ENCODE measurements at regions not wholly inside any gene's neighbourhood (a gene's known extent, or its start where the extent isn't known, plus 50 kb on each side); places are given as distances from the start of the nearest gene placed in this dataset.

DNA sequence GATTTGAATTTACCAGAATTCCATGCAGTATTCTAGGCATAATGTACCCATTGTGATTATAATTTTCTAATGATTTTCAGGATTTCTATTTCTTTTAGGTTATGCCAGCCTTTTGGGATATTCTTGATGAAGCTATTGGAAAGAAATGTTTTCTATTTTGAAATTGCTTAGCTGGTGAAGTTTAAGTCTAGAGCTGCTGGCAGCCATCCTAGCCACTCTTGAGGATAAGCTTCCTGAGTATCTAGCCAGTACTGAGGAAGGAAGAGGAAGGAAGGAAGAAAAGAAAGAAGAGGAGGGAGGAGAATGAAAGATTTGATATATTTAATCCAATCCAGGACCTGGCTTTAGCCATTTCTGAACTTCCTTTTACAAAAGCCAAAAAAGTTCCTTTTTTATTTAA is 142.1 kb upstream of the DAB2 start:
- H3K36me3 ChIP-seq (ENCODE audit: insufficient read depth, low read length) = no peaks in the 10 kb centered on the region

DNA sequence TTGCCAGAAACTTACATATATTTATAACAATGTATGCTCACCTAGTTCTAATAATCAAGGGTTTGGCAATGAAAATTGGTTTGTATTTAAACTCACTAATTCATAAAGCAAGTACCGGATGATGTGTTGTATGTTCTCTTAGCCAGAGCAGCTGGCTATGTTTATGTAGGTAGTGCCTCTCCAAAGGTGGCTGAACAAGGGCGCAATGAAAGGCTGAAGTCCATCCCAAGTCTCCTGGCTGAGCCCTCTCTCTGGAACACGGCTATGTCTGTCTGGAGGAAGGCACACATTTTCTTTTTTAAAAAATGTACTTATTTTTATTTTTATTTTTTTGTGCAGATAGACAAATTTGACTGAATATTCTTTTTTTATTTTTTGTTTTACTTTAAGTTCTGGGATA is 141.2 kb upstream of the DAB2 start:
- Histone ChIP-seq H3K4me1 (ENCODE audit: insufficient read depth, low read length) (no peaks in the 10 kb centered on the region), H3K4me3 (ENCODE audit: low read length) (no peak overlapping the region), H3K9me3 (ENCODE audit: insufficient read depth, low read depth, low read length) (no peaks in the 10 kb centered on the region), H3K36me3 (ENCODE audit: insufficient read depth, low read length) (no peaks in the 10 kb centered on the region), H3K27me3 (ENCODE audit: insufficient read depth, low read length) (no peaks in the 10 kb centered on the region), H3K27ac (ENCODE audit: low read depth, low read length) (no peak overlapping the region), H3K9ac (ENCODE audit: low read depth, low read length) (no peak overlapping the region)
- 86% methylated on average over 3 of the region's 3 CpGs for whole genome bisulfite sequencing

More for the DNA sequence above, 142.1 kb upstream of the DAB2 start:
- Histone ChIP-seq H3K4me3 (ENCODE audit: low read length) (no peak overlapping the region), H3K27me3 (ENCODE audit: insufficient read depth, low read length) (no peaks in the 10 kb centered on the region), H3K4me1 (ENCODE audit: insufficient read depth, low read length) (no peaks in the 10 kb centered on the region), H3K27ac (ENCODE audit: low read depth, low read length) (no peak overlapping the region), H3K9me3 (ENCODE audit: insufficient read depth, low read depth, low read length) (no peaks in the 10 kb centered on the region), H3K9ac (ENCODE audit: low read depth, low read length) (no peak overlapping the region)

DNA sequence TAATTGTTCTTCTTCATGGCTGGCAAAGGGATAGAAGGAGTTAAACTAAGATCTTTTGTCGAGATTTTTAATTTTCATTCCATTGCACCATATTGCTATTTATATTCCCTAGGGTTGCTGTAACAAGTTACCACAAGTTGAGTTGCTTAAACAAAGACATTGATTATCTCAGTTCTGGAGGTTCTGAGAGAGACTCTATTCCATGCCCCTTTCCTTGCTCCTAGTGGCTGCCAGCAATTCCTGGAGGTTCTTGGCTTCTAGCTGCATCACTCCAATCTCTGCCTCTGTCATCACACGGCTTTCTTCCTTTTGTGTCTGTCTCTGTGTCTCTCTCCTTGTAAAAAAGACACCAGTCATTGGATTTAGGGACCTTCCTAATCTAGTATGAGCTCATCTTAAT is 136.6 kb upstream of the DAB2 start:
- Histone ChIP-seq H3K9me3 (ENCODE audit: insufficient read depth, low read depth, low read length) (no peaks in the 10 kb centered on the region), H3K4me1 (ENCODE audit: insufficient read depth, low read length) (no peaks in the 10 kb centered on the region), H3K27ac (ENCODE audit: low read depth, low read length) (no peak overlapping the region), H3K27me3 (ENCODE audit: insufficient read depth, low read length) (no peaks in the 10 kb centered on the region), H3K4me3 (ENCODE audit: low read length) (no peak overlapping the region), H3K36me3 (ENCODE audit: insufficient read depth, low read length) (no peaks in the 10 kb centered on the region), H3K9ac (ENCODE audit: low read depth, low read length) (no peak overlapping the region)
- WGBS = 71% methylated on average over 2 of the region's 2 CpGs

DNA sequence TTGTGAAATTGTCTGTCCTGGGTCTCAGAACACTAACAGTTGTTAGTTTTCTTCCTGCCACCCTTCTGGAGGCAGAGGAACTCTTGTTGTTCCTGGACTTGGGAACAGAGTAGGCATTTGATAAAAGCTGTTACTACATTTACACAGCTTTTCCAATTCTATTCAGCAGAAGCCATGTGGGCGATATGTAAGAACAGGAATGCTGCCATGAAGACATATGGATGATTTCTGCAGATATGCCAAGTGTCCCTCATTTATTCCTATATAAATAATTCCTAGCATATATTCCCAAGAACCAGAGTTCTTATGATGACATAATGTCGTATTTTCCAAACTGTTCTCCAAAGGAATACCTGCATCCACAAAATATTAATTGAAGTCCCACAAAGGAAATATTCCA is 135.9 kb upstream of the DAB2 start:
- no peaks in the 10 kb centered on the region for H3K27me3 ChIP-seq (ENCODE audit: insufficient read depth, low read length)
- no peak overlapping the region for H3K9ac ChIP-seq (ENCODE audit: low read depth, low read length)
- no peaks in the 10 kb centered on the region for H3K36me3 ChIP-seq (ENCODE audit: insufficient read depth, low read length)
- no peak overlapping the region for H3K27ac ChIP-seq (ENCODE audit: low read depth, low read length)
- H3K4me3 ChIP-seq (ENCODE audit: low read length) = no peak overlapping the region
- H3K9me3 ChIP-seq (ENCODE audit: insufficient read depth, low read depth, low read length) = no peaks in the 10 kb centered on the region
- WGBS = 92% methylated on average over 2 of the region's 2 CpGs
- H3K4me1 ChIP-seq (ENCODE audit: insufficient read depth, low read length) = no peaks in the 10 kb centered on the region

DNA sequence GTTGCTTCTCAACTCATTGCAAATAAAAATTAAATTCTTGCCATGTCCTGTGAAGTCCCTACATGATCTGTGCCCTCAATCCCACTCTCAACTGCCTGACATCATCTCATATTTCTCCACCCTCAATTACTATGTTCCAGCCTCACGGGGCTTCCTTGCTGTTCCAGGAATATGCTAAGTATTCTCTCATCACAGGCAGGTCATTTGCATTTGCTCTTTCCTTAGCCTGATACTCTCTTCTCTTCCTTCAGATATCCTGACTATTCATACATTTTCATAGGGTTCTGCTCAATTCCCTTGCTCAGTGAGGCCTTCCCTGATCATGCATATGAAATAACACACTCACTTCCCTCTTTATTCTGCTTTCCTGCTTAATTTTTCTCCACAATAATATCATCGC is 135.1 kb upstream of the DAB2 start:
- Histone ChIP-seq H3K27me3 (ENCODE audit: insufficient read depth, low read length) (no peaks in the 10 kb centered on the region), H3K36me3 (ENCODE audit: insufficient read depth, low read length) (no peaks in the 10 kb centered on the region), H3K4me3 (ENCODE audit: low read length) (no peak overlapping the region), H3K27ac (ENCODE audit: low read depth, low read length) (no peak overlapping the region), H3K4me1 (ENCODE audit: insufficient read depth, low read length) (no peaks in the 10 kb centered on the region), H3K9me3 (ENCODE audit: insufficient read depth, low read depth, low read length) (no peaks in the 10 kb centered on the region), H3K9ac (ENCODE audit: low read depth, low read length) (no peak overlapping the region)
- 83% methylated on average over 2 of the region's 2 CpGs for WGBS

DNA sequence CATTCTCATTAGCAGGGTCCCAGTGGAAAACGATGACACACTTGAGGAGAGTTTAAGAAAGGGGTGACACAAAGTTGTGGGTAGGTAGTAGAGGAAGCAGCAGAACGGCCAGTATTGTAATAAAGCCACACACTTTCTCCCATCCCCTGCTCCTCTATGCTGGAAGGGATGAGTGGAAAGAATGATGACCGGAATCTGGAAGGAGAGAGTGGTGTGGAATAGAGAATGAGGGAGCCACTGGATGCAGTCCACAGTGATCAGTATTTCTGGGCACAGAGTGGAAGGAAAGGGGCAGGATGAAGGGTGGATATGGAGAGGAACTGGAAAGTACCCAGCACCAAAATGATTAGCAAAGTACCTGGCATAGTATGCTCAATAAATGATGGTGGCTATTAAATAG is 133.8 kb upstream of the DAB2 start:
- WGBS = 88% methylated on average over 2 of the region's 3 CpGs
- Histone ChIP-seq H3K9me3 (ENCODE audit: insufficient read depth, low read depth, low read length) (no peaks in the 10 kb centered on the region), H3K4me1 (ENCODE audit: insufficient read depth, low read length) (no peaks in the 10 kb centered on the region), H3K4me3 (ENCODE audit: low read length) (no peak overlapping the region), H3K27ac (ENCODE audit: low read depth, low read length) (no peak overlapping the region), H3K9ac (ENCODE audit: low read depth, low read length) (no peak overlapping the region), H3K36me3 (ENCODE audit: insufficient read depth, low read length) (no peaks in the 10 kb centered on the region), H3K27me3 (ENCODE audit: insufficient read depth, low read length) (no peaks in the 10 kb centered on the region)

DNA sequence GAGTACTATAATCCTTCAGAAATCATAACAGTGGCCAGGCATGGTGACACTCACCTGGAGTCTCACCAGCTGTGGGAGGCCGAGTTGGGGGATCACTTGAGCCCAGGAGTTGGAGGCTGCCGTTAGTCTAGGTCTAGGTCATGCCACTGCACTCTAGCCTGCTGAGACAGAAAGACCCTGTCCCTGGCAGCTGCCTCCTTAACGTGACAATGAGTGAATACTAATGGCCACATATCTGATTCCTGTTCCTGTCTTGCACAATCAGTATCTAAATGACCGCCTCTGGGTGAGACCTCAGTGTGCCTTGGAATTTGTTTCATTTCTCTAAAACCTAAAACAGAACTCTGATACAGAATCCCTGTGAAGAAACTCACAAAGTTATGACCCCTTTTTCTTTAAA is 131.0 kb upstream of the DAB2 start:
- no peaks in the 10 kb centered on the region for H3K9me3 ChIP-seq (ENCODE audit: insufficient read depth, low read depth, low read length)
- WGBS = 90% methylated on average over 4 of the region's 4 CpGs
- no peaks in the 10 kb centered on the region for H3K27me3 ChIP-seq (ENCODE audit: insufficient read depth, low read length)

DNA sequence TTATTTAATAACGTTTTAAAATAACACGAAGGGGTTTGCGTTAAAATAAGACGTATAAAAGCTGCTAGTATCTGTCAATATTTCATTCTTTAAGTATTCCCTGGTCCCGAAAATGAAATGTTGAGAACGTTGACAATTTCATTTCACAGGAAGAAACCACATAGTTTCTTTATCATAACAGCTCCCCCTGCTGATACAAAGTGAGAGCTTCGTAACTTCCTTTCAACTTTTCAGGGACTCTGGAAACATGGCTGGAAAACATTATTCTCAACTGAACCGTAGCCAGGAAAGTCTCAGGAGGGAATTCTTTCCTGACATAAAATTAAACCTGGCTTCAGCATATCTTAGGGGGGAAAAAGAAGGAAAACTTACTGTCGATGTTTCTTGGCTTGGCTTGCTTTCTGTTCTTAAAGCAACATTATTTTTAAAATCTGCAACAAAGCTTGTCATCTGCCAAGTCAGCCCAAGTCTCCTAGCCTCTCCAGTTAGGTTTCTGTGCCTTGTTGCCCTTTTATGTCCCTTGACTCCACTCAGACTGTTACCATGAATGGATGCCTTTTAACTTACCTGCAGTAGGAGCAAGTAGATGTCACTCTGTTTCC is 122.9 kb upstream of the DAB2 start:
- H3K9ac ChIP-seq (ENCODE audit: low read depth, low read length) = no peak overlapping the region
- H3K4me3 ChIP-seq (ENCODE audit: low read length) = no peak overlapping the region
- no peaks in the 10 kb centered on the region for H3K36me3 ChIP-seq (ENCODE audit: insufficient read depth, low read length)
- H3K9me3 ChIP-seq (ENCODE audit: insufficient read depth, low read depth, low read length) = no peaks in the 10 kb centered on the region
- H3K27me3 ChIP-seq (ENCODE audit: insufficient read depth, low read length) = no peaks in the 10 kb centered on the region
- no peak overlapping the region for H3K27ac ChIP-seq (ENCODE audit: low read depth, low read length)
- no peaks in the 10 kb centered on the region for H3K4me1 ChIP-seq (ENCODE audit: insufficient read depth, low read length)
- WGBS = 43% methylated on average over 8 of the region's 9 CpGs

More for the DNA sequence above, 131.0 kb upstream of the DAB2 start:
- no peaks in the 10 kb centered on the region for H3K36me3 ChIP-seq (ENCODE audit: insufficient read depth, low read length)
- no peak overlapping the region for H3K27ac ChIP-seq (ENCODE audit: low read depth, low read length)
- H3K4me1 ChIP-seq (ENCODE audit: insufficient read depth, low read length) = no peaks in the 10 kb centered on the region
- no peak overlapping the region for H3K4me3 ChIP-seq (ENCODE audit: low read length)
- no peak overlapping the region for H3K9ac ChIP-seq (ENCODE audit: low read depth, low read length)

DNA sequence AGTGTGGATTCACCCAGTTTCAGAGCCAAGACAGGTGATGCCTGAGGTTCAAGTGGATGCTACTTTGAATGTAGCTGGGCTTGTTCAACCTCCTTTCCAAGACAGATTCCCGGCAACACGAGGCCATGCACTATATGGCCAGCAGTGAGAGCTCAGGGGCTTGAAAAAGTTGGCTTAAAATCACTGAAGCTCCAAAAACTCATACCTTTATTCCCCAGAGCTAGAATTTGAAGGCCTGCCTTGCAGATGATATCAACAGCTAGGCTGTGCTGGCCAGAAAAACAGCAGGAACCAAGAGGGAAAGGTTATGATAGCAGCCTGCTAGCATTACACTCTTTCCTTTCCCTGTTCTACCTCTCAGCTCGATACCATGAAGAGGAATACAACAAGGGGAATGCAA is 120.2 kb upstream of the DAB2 start:
- H3K4me1 ChIP-seq (ENCODE audit: insufficient read depth, low read length) = no peaks in the 10 kb centered on the region
- no peak overlapping the region for H3K9ac ChIP-seq (ENCODE audit: low read depth, low read length)
- H3K27ac ChIP-seq (ENCODE audit: low read depth, low read length) = no peak overlapping the region
- no peaks in the 10 kb centered on the region for H3K36me3 ChIP-seq (ENCODE audit: insufficient read depth, low read length)
- H3K9me3 ChIP-seq (ENCODE audit: insufficient read depth, low read depth, low read length) = no peaks in the 10 kb centered on the region
- no peaks in the 10 kb centered on the region for H3K27me3 ChIP-seq (ENCODE audit: insufficient read depth, low read length)
- WGBS = 90% methylated on average over 3 of the region's 3 CpGs
- H3K4me3 ChIP-seq (ENCODE audit: low read length) = no peak overlapping the region

DNA sequence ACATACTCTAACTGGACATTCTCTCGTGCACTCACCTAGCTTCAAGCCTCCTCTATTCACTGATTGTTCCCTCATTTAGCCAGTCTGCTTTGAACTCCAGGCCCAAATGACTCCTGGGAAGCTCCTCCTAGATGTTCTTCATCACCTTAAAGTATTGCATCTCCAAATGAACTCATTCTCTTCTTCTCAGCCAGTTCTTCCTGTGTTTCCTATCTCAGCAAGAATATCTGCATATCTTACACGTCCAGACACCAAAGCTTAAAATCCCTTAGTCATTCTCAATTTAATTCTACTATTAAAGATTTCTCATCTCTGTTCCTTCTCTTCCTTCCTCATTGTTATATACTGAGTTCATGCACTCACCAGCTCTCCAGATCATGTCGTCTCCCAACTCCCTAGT is 118.6 kb upstream of the DAB2 start:
- H3K4me1 ChIP-seq (ENCODE audit: insufficient read depth, low read length) = no peaks in the 10 kb centered on the region
- no peak overlapping the region for H3K27ac ChIP-seq (ENCODE audit: low read depth, low read length)
- 92% methylated on average over 3 of the region's 3 CpGs for WGBS
- H3K9ac ChIP-seq (ENCODE audit: low read depth, low read length) = no peak overlapping the region
- H3K36me3 ChIP-seq (ENCODE audit: insufficient read depth, low read length) = no peaks in the 10 kb centered on the region
- no peaks in the 10 kb centered on the region for H3K27me3 ChIP-seq (ENCODE audit: insufficient read depth, low read length)
- no peak overlapping the region for H3K4me3 ChIP-seq (ENCODE audit: low read length)
- H3K9me3 ChIP-seq (ENCODE audit: insufficient read depth, low read depth, low read length) = no peaks in the 10 kb centered on the region

DNA sequence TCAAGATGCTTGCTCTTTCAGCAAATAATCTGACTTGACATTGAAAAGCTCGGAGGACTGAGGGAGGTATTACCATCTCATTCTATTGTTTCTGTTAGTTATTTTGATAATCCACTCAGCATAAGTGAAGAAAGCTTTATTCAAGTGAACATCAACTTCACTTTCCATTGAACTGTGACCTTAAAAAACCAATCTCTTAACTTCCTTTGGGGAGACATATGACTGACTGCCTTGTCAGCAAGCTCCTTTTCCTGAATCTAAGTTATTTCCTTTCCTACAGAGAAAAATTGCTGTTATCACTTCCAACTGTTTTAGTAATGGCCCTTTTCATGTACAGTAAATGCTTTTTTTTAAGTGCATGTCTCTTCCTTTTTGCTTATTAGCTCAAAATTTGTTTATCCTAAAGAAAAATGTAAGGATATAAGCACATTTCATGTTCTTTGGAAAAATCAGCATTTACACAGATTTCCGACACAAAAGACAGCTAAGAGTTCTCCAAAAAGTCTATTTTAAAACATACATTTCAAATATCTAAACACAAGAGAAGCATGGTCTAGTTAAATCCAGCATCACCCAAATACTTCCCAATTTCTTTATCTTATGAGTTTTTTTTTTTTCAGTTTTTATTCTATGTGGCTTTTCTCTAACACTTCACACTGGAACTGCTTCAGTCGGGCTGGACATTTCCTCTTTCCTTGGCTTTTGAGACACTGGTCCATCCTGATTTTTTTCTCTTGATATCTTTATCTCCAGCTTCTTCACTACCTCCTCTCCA is 117.9 kb upstream of the DAB2 start:
- Histone ChIP-seq H3K9me3 (ENCODE audit: insufficient read depth, low read depth, low read length) (no peaks in the 10 kb centered on the region), H3K36me3 (ENCODE audit: insufficient read depth, low read length) (no peaks in the 10 kb centered on the region), H3K4me3 (ENCODE audit: low read length) (no peak overlapping the region), H3K4me1 (ENCODE audit: insufficient read depth, low read length) (no peaks in the 10 kb centered on the region), H3K27me3 (ENCODE audit: insufficient read depth, low read length) (no peaks in the 10 kb centered on the region), H3K9ac (ENCODE audit: low read depth, low read length) (no peak overlapping the region), H3K27ac (ENCODE audit: low read depth, low read length) (no peak overlapping the region)
- 94% methylated on average over 2 of the region's 3 CpGs for WGBS

DNA sequence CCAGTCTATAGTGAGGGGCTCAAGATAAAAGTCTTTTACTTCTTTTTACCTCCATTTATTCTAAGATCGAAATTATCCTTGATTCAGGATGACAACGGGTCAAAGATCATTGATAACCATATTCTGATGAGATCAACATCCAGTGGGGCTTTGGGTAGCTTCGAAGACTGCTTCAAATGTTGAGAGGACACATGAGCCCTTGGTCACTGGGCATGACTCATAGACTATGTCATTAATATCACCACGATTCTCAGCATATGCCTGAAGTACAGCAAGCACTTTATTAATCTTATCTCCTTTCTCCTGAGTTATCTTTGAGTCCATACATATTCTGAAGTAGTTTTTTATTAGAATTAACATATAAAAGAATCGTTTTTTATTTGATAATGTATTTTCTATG is 117.1 kb upstream of the DAB2 start:
- Histone ChIP-seq H3K27ac (ENCODE audit: low read depth, low read length) (no peak overlapping the region), H3K9me3 (ENCODE audit: insufficient read depth, low read depth, low read length) (no peaks in the 10 kb centered on the region), H3K4me1 (ENCODE audit: insufficient read depth, low read length) (no peaks in the 10 kb centered on the region), H3K4me3 (ENCODE audit: low read length) (no peak overlapping the region), H3K36me3 (ENCODE audit: insufficient read depth, low read length) (no peaks in the 10 kb centered on the region), H3K9ac (ENCODE audit: low read depth, low read length) (no peak overlapping the region), H3K27me3 (ENCODE audit: insufficient read depth, low read length) (no peaks in the 10 kb centered on the region)
- WGBS = 96% methylated on average over 4 of the region's 5 CpGs
